C4-2B (cell line): ENCODE measurements at regions not wholly inside any gene's neighbourhood (a gene's known extent, or its start where the extent isn't known, plus 50 kb on each side); places are given as distances from the start of the nearest gene placed in this dataset.

Source experiments
- CTCF ChIP-seq: fragments of 450-650 bp; conservative IDR thresholded peaks from 2 replicates; pipeline ENCODE4 v1.5.1; 2017; ENCODE audit warnings: mild to moderate bottlenecking
- ZFX ChIP-seq: fragments of 450-650 bp; IDR thresholded peaks from 2 replicates; pipeline ENCODE4 v1.6.1; 2017

GRCh38 chr12:102567031-102567985 lies 86.9 kb upstream of the IGF1 start:
- no peak for TF ChIP-seq CTCF
- no peak for TF ChIP-seq ZFX
